MM.1S (cell line): ENCODE measurements at regions not wholly inside any gene's neighbourhood (a gene's known extent, or its start where the extent isn't known, plus 50 kb on each side); places are given as distances from the start of the nearest gene placed in this dataset.

Experiments
- DNase-seq: peaks from one replicate; pipeline ENCODE4 v3.0.0-alpha.2; 2015
- H2AFZ ChIP-seq: fragments of 300-600 bp; sonication (generic); 2 replicates; pipeline ENCODE4 v1.6.0; 2016; ENCODE audit warnings: antibody characterized with exemption, low read length
- H3F3A ChIP-seq: fragments of 300-600 bp; sonication (generic); 2 replicates; pipeline ENCODE4 v1.6.1; 2016; ENCODE audit warnings: mild to moderate bottlenecking, antibody characterized with exemption, low read length, moderate library complexity, mixed read lengths; ENCODE audit not compliant: insufficient read depth
- H3K27ac ChIP-seq: fragments of 300-600 bp; sonication (generic); 2 replicates; pipeline ENCODE4 v1.5.1; 2016; ENCODE audit warnings: mild to moderate bottlenecking, low read length
- H3K27me3 ChIP-seq: fragments of 300-600 bp; sonication (generic); replicated peaks from 2 replicates; pipeline ENCODE4 v1.6.0; 2016; ENCODE audit warnings: low read length; ENCODE audit not compliant: insufficient read depth
- H3K36me3 ChIP-seq: fragments of 300-600 bp; sonication (generic); replicated peaks from 2 replicates; pipeline ENCODE4 v1.6.1; 2016; ENCODE audit warnings: mild to moderate bottlenecking, low read length, mixed read lengths; ENCODE audit not compliant: insufficient read depth
- H3K4me1 ChIP-seq: fragments of 300-600 bp; sonication (generic); 2 replicates; pipeline ENCODE4 v1.6.1; 2016; ENCODE audit warnings: low read length, mixed read lengths
- H3K4me2 ChIP-seq: fragments of 300-600 bp; sonication (generic); 2 replicates; pipeline ENCODE4 v1.6.0; 2016; ENCODE audit warnings: low read depth, low read length
- H3K4me3 ChIP-seq: fragments of 300-600 bp; sonication (generic); 2 replicates; pipeline ENCODE4 v1.5.1; 2016; ENCODE audit warnings: low read length, mixed read lengths
- H3K79me2 ChIP-seq: fragments of 300-600 bp; sonication (generic); 2 replicates; pipeline ENCODE4 v1.6.1; 2016; ENCODE audit warnings: mixed run types, low read length, mixed read lengths
- H3K9ac ChIP-seq: fragments of 300-600 bp; sonication (generic); 2 replicates; pipeline ENCODE4 v1.6.1; 2016; ENCODE audit warnings: low read length, mixed read lengths
- H3K9me2 ChIP-seq: fragments of 300-600 bp; sonication (generic); replicated peaks from 2 replicates; pipeline ENCODE4 v1.6.1; 2016; ENCODE audit warnings: mild to moderate bottlenecking, low read length, mixed read lengths; ENCODE audit not compliant: insufficient read depth
- H3K9me3 ChIP-seq: fragments of 300-600 bp; sonication (generic); replicated peaks from 2 replicates; pipeline ENCODE4 v1.6.1; 2016; ENCODE audit warnings: mild to moderate bottlenecking, low read length, mixed read lengths; ENCODE audit not compliant: insufficient read depth
- H4K20me1 ChIP-seq: fragments of 300-600 bp; sonication (generic); 2 replicates; pipeline ENCODE4 v1.6.1; 2016; ENCODE audit warnings: mild to moderate bottlenecking, low read length, moderate library complexity, mixed read lengths; ENCODE audit not compliant: insufficient read depth
- EZH2 ChIP-seq: fragments of 300-600 bp; sonication (generic); optimal IDR thresholded peaks from 2 replicates; pipeline ENCODE3; 2017; ENCODE audit warnings: low read depth, mild to moderate bottlenecking, antibody characterized with exemption, low read length, mixed read lengths
- EZH2phosphoT487 ChIP-seq: fragments of 300-600 bp; sonication (generic); IDR thresholded peaks from 2 replicates; pipeline ENCODE4 v1.6.1; 2018; ENCODE audit warnings: antibody characterized with exemption, low read length
- TF ChIP-seq, protein P1 (sequence below): fragments of 300-600 bp; sonication (generic); IDR thresholded peaks from 2 replicates; pipeline ENCODE4 v1.5.1; 2016; ENCODE audit warnings: antibody characterized with exemption, low read length, mixed read lengths

DNA sequence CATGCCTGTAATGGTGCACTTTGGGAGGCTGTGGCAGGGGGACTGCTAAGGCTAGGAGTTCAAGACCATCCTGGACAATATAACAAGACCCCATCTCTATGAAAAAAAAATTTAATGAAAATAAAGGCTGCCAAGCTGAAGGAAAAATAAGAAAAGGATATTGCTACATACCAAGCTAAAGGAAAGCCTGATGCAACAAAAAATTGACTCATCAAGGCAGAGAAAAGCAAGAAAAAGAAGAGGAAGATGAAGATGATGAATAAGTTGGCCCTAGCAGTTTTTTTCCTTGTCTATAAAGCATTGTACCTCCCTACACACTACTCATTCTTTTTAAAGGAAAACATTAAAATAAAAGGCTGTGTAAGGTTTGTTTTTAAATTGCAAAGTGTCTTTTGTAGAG lies 441.9 kb upstream of the MDFIC2 start:
- no peaks in the 10 kb centered on the region for H3K36me3 ChIP-seq
- TF ChIP-seq EZH2: no peak
- TF ChIP-seq, protein P1, sequence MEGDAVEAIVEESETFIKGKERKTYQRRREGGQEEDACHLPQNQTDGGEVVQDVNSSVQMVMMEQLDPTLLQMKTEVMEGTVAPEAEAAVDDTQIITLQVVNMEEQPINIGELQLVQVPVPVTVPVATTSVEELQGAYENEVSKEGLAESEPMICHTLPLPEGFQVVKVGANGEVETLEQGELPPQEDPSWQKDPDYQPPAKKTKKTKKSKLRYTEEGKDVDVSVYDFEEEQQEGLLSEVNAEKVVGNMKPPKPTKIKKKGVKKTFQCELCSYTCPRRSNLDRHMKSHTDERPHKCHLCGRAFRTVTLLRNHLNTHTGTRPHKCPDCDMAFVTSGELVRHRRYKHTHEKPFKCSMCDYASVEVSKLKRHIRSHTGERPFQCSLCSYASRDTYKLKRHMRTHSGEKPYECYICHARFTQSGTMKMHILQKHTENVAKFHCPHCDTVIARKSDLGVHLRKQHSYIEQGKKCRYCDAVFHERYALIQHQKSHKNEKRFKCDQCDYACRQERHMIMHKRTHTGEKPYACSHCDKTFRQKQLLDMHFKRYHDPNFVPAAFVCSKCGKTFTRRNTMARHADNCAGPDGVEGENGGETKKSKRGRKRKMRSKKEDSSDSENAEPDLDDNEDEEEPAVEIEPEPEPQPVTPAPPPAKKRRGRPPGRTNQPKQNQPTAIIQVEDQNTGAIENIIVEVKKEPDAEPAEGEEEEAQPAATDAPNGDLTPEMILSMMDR: no peak
- TF ChIP-seq EZH2phosphoT487: no peak

DNA sequence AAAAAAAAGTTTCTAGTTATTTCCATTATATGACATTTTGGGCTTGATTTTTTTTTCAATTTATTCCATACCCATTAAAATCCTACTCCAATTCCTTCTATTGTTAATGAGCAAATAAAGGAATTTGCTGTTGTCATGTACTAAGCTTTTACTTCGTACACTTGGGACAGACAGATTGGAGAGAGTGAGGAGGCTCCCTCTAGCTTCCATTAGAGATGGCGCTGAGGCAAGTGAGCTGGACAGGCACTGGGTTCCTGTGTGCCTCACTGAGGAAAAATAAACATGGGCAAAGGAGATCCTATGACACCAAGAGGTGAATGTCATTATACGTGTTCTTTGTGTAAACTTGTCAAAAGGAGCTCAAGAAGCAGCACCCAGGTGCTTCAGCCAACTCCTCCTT lies 441.1 kb upstream of the MDFIC2 start:
- H2AFZ ChIP-seq: no peak overlapping the region
- no peaks in the 10 kb centered on the region for H3F3A ChIP-seq
- no peak for DNase-seq
- TF ChIP-seq, protein P1: no peak
- TF ChIP-seq EZH2: no peak
- TF ChIP-seq EZH2phosphoT487: no peak
- no peak overlapping the region for H3K27ac ChIP-seq
- no peak overlapping the region for H3K4me2 ChIP-seq
- no peak overlapping the region for H3K9ac ChIP-seq
- no peaks in the 10 kb centered on the region for H3K9me3 ChIP-seq
- no peaks in the 10 kb centered on the region for H3K9me2 ChIP-seq
- no peaks in the 10 kb centered on the region for H3K4me1 ChIP-seq
- no peaks in the 10 kb centered on the region for H3K36me3 ChIP-seq
- no peak overlapping the region for H3K4me3 ChIP-seq
- H3K79me2 ChIP-seq: no peaks in the 10 kb centered on the region
- no peaks in the 10 kb centered on the region for H3K27me3 ChIP-seq
- no peaks in the 10 kb centered on the region for H4K20me1 ChIP-seq

More for the DNA sequence above, 441.9 kb upstream of the MDFIC2 start:
- H3K4me3 ChIP-seq: no peak overlapping the region
- no peaks in the 10 kb centered on the region for H3K9me3 ChIP-seq
- no peak for DNase-seq
- H3K9ac ChIP-seq: no peak overlapping the region
- H3K9me2 ChIP-seq: no peaks in the 10 kb centered on the region
- no peaks in the 10 kb centered on the region for H3K79me2 ChIP-seq
- H3F3A ChIP-seq: no peaks in the 10 kb centered on the region
- H2AFZ ChIP-seq: no peak overlapping the region
- H3K27me3 ChIP-seq: no peaks in the 10 kb centered on the region
- H4K20me1 ChIP-seq: no peaks in the 10 kb centered on the region
- H3K4me1 ChIP-seq: no peaks in the 10 kb centered on the region
- no peak overlapping the region for H3K27ac ChIP-seq
- H3K4me2 ChIP-seq: no peak overlapping the region

DNA sequence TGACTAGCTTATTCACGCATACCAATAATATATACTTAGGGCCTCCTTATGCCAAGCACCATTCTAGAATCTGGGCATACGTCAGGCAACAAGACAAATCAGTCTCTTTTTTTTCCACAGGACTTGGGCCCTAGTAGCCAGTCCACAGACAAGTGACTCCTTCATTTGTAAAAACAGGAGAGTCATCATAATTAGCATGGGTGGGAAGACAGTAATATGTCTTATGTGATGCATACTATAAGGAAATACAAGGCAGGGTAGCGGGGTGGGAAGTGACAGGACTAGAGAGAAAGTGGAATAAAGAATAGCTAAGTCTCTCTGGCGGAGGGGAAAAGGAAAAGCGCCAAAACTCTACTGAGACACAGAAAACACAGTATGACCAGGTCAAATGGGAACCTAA lies 439.6 kb upstream of the MDFIC2 start:
- no peaks in the 10 kb centered on the region for H3K36me3 ChIP-seq
- no peaks in the 10 kb centered on the region for H3F3A ChIP-seq
- H3K4me3 ChIP-seq: no peak overlapping the region
- H3K79me2 ChIP-seq: no peaks in the 10 kb centered on the region
- no peak for TF ChIP-seq EZH2
- TF ChIP-seq, protein P1: no peak
- no peak for TF ChIP-seq EZH2phosphoT487
- no peaks in the 10 kb centered on the region for H3K9me2 ChIP-seq
- DNase-seq: no peak
- no peaks in the 10 kb centered on the region for H3K27me3 ChIP-seq
- H4K20me1 ChIP-seq: no peaks in the 10 kb centered on the region
- H3K27ac ChIP-seq: no peak overlapping the region
- H3K9me3 ChIP-seq: no peaks in the 10 kb centered on the region
- H3K4me2 ChIP-seq: no peak overlapping the region
- H3K4me1 ChIP-seq: no peaks in the 10 kb centered on the region
- no peak overlapping the region for H2AFZ ChIP-seq
- no peak overlapping the region for H3K9ac ChIP-seq

DNA sequence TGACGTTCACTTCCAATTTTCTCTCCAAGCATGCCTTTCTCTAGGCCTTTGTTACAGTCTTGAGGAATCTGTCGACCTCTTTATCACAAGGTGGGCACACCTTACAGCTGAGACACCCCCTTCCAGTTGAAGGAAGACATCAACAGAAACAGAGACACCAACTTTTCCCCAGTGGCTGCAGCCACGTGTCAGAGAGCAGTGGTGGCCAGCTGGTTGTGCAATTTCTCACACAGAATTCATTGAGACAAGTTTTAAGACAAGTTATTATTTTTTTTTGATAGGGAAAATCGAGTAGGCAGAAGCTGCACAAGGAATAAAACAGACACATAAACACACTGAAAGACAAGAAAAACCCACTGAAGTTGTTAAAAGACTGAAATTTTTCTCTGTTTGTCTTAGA lies 436.7 kb upstream of the MDFIC2 start:
- no peaks in the 10 kb centered on the region for H3K9me3 ChIP-seq
- H3F3A ChIP-seq: no peaks in the 10 kb centered on the region
- no peaks in the 10 kb centered on the region for H3K36me3 ChIP-seq
- no peak for DNase-seq
- no peak overlapping the region for H2AFZ ChIP-seq
- no peaks in the 10 kb centered on the region for H3K27me3 ChIP-seq
- H3K4me1 ChIP-seq: no peaks in the 10 kb centered on the region
- no peaks in the 10 kb centered on the region for H4K20me1 ChIP-seq
- no peak overlapping the region for H3K4me3 ChIP-seq
- no peak for TF ChIP-seq EZH2
- TF ChIP-seq, protein P1: no peak
- TF ChIP-seq EZH2phosphoT487: no peak
- H3K27ac ChIP-seq: no peak overlapping the region
- H3K4me2 ChIP-seq: no peak overlapping the region
- H3K9me2 ChIP-seq: no peaks in the 10 kb centered on the region
- no peak overlapping the region for H3K9ac ChIP-seq
- no peaks in the 10 kb centered on the region for H3K79me2 ChIP-seq
